ENCODE measurements at regions not wholly inside any gene's neighbourhood (a gene's known extent, or its start where the extent isn't known, plus 50 kb on each side); places are given as distances from the start of the nearest gene placed in this dataset.

GRCh38 chr16:59181821-59182420 lies 447.8 kb upstream of the GOT2 start:
- TF ChIP-seq CTCF (conservative IDR thresholded peaks at IDR 0.05; ENCODE audit: control insufficient read depth, insufficient read depth, low read depth, low read length) = no peak
- no peak overlapping the region for H3K4me3 ChIP-seq (ENCODE audit: control insufficient read depth, low read depth, low read length)
- DNase-seq (ENCODE audit: low read depth) = no peak

- DNase-seq (ENCODE audit: low read depth) = no peak
- no peak for TF ChIP-seq CTCF (conservative IDR thresholded peaks at IDR 0.05; ENCODE audit: control insufficient read depth, insufficient read depth, low read depth, low read length)
- no peak overlapping the region for H3K4me3 ChIP-seq (ENCODE audit: control insufficient read depth, low read depth, low read length)
These were observed 446.0 kb upstream of the GOT2 start for GRCh38 chr16:59180083-59180476.

- DNase-seq (ENCODE audit: low read depth) = no peak
- no peak overlapping the region for H3K4me3 ChIP-seq (ENCODE audit: control insufficient read depth, low read depth, low read length)
- TF ChIP-seq CTCF (conservative IDR thresholded peaks at IDR 0.05; ENCODE audit: control insufficient read depth, insufficient read depth, low read depth, low read length) = no peak
These were observed 445.4 kb upstream of the GOT2 start for GRCh38 chr16:59179446-59180082.

- no peak for DNase-seq (ENCODE audit: low read depth)
- no peak overlapping the region for H3K4me3 ChIP-seq (ENCODE audit: control insufficient read depth, low read depth, low read length)
- no peak for TF ChIP-seq CTCF (conservative IDR thresholded peaks at IDR 0.05; ENCODE audit: control insufficient read depth, insufficient read depth, low read depth, low read length)
These were observed 439.3 kb upstream of the GOT2 start for GRCh38 chr16:59173408-59173831.

- TF ChIP-seq CTCF (conservative IDR thresholded peaks at IDR 0.05; ENCODE audit: control insufficient read depth, insufficient read depth, low read depth, low read length) = no peak
- H3K4me3 ChIP-seq (ENCODE audit: control insufficient read depth, low read depth, low read length) = no peak overlapping the region
- no peak for DNase-seq (ENCODE audit: low read depth)
These were observed 436.1 kb upstream of the GOT2 start for GRCh38 chr16:59170099-59170712.

- DNase-seq (ENCODE audit: low read depth) = no peak
- no peak for TF ChIP-seq CTCF (conservative IDR thresholded peaks at IDR 0.05; ENCODE audit: control insufficient read depth, insufficient read depth, low read depth, low read length)
- no peak overlapping the region for H3K4me3 ChIP-seq (ENCODE audit: control insufficient read depth, low read depth, low read length)
These were observed 435.1 kb upstream of the GOT2 start for GRCh38 chr16:59169168-59169567.
